ENCODE measurements at regions not wholly inside any gene's neighbourhood (a gene's known extent, or its start where the extent isn't known, plus 50 kb on each side); places are given as distances from the start of the nearest gene placed in this dataset.

DNA sequence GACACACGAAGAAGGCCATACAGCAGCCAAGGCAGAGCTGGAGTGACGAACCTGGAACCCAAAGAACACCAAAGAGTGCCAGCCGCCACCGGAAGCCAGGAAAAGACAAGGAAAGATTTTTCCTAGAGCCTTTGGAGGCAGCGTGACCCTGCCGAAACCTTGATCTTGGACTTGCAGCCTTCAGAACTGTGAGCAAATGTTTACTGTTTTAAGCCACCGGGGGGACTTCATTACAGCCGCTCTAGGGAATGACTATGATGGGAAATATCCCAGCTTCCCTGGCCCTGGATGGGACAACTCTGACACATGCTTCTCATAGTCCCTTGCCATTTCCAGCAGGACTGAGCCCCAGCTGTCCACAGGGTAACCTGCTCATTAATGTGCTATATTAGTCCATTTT is 270.6 kb downstream of the HAPSTR1 start:
- TF ChIP-seq, protein P1, sequence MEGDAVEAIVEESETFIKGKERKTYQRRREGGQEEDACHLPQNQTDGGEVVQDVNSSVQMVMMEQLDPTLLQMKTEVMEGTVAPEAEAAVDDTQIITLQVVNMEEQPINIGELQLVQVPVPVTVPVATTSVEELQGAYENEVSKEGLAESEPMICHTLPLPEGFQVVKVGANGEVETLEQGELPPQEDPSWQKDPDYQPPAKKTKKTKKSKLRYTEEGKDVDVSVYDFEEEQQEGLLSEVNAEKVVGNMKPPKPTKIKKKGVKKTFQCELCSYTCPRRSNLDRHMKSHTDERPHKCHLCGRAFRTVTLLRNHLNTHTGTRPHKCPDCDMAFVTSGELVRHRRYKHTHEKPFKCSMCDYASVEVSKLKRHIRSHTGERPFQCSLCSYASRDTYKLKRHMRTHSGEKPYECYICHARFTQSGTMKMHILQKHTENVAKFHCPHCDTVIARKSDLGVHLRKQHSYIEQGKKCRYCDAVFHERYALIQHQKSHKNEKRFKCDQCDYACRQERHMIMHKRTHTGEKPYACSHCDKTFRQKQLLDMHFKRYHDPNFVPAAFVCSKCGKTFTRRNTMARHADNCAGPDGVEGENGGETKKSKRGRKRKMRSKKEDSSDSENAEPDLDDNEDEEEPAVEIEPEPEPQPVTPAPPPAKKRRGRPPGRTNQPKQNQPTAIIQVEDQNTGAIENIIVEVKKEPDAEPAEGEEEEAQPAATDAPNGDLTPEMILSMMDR (IDR thresholded peaks at IDR 0.05) = no peak
- DNase-seq (ENCODE audit: low spot score) (no peak), ATAC-seq (ENCODE audit: low FRiP score) (no peak)

DNA sequence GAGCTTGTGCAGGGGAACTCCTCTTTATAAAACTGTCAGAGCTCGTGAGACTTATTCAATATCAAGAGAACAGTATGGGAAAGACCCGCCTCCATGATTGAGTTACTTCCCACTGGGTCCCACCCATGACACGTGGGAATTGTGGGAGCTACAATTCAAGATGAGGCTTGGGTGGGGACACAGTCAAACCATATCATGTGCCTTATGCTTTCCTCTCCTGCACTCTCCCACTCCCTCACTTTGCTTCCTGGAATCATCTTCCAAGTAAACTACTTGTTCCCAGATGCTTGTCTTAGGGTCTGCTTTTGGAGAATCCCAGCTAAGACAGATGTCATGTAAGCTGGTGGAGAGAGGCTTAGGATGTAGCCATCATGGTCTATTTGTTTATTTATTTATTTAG is 271.2 kb downstream of the HAPSTR1 start:
- ATAC-seq (ENCODE audit: low FRiP score) (no peak), DNase-seq (ENCODE audit: low spot score) (no peak)
- TF ChIP-seq, protein P1 (IDR thresholded peaks at IDR 0.05) = no peak

DNA sequence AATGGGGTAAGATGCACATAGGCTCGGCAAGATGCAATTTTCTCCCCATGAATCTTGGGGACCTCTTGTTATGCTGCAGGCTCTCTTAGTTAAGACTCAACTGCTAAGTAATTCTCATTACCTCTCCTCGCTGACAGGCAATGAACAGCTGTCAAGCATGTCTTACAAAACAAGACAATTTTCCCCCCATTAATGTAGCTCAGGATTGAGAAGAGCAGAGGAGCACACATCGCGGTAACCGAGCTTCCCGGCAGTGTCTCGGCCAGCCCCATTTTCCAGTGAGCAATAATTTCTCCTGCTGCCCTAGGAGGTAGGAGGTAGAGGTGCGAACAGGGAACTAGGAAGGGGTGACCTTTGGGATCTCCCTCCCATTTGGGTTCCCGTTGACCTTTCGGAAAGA is 272.1 kb downstream of the HAPSTR1 start:
- no peak for DNase-seq (ENCODE audit: low spot score)
- ATAC-seq (ENCODE audit: low FRiP score) = no peak
- TF ChIP-seq, protein P1 (IDR thresholded peaks at IDR 0.05) = no peak

DNA sequence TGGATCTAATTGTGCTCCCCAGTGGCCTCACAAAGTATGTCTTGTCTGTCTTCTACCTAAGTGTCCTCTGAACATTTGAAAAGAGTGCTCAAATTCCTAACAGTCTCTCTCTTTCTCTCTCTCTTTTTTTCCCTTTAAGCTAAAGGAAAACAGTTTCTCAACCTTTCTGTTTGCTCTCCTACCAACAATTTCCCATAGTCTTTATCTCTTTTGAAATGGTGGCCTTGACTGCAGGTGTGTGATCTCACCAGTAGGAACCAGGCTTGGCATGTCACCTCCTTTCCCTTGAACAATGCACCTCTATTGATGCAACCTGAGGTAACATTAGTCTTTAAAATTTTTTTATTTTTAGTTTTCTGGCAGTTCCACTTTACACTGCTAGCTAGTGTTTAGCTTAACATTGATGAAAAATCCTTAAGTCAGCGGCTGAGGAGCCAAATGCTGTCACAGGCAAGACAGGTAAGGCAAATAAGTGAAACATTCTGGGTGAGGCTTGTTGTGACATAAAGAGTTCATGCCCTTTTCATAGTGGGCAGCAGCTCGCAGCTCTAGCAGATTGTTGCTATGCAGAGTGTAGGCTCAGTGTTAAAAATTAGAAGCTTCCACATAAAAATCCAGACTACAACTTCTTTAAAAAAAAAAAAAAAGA is 273.4 kb downstream of the HAPSTR1 start:
- ATAC-seq (ENCODE audit: low FRiP score) = no peak
- DNase-seq (ENCODE audit: low spot score) = no peak
- TF ChIP-seq, protein P1 (IDR thresholded peaks at IDR 0.05) = no peak

DNA sequence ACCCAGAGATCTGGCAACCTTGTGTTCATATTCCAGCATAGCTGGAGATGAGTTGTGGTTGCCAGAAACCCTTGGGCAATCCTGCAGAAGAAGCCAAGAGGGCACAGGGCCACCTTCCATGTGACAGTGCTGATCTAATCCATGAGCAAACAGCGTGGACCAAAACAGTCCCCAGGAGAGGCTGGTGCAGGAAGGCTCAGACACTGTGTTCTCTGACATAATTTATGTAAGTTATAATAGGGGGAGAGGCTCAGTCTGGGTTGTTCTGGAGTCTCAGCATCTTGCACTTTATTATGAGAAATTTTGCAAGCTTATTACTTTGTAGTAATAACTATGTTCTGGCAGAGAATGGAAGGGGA is 273.9 kb downstream of the HAPSTR1 start:
- DNase-seq (ENCODE audit: low spot score) (peak; percentile 35), ATAC-seq (ENCODE audit: low FRiP score) (peak; percentile 93)
- TF ChIP-seq, protein P1 (IDR thresholded peaks at IDR 0.05) = no peak

DNA sequence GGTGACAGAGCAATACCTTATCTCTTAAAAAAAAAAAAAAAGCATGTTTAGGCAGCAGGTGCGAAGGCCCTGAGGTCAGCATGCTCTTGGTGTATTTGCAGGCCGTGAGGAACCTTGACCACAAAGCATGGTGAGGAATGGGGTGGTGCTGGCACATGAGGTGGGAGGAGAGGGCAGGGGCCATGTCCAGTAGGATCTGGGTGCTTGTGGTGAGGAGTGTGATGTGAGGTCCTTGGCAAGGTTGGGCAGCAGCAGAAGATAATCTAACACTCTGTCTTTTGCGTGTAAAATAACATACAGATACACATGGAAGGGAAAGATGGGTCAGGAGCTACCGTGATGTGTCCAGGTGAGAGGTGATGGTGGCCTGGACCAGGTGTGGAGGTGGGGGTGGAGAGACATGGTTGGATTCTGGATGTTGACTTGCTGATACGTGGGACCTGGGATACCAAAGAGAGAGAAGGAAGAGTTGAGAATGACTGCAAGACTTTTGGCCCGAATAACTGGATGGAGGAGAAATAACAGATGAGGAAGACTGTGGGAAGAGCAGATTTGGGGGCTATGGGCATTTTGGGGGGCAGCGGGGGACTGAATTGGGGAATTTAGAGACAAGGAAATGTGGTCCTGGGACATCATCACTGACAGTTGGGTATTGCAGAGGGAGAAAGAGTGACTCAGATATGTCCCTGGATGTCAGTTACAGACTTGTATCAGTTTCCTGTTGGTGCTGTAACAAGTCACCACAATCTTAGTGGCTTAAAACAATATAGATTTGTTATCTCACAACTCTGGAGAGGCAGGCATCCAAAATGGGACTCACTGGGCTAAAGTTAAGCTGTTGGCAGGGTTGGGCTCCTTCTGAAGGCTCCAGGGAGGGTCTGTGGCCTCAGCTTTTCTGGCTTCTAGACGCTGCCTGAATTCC is 274.9 kb downstream of the HAPSTR1 start:
- TF ChIP-seq, protein P1 (IDR thresholded peaks at IDR 0.05) = no peak
- DNase-seq (ENCODE audit: low spot score) (no peak), ATAC-seq (ENCODE audit: low FRiP score) (no peak)

Data from omental fat pad (tissue), 3 donors.